Stomach (tissue), 4 donors: ENCODE measurements at regions not wholly inside any gene's neighbourhood (a gene's known extent, or its start where the extent isn't known, plus 50 kb on each side); places are given as distances from the start of the nearest gene placed in this dataset.

ENCODE experiments used
- CTCF ChIP-seq, 7 experiments: fragments of 450-650 bp in 4 of 7; fragments of 200-600 bp in 3 of 7; sonication (generic) in 3 of 7; IDR thresholded peaks; one replicate each; pipeline ENCODE4 v1.5.1; 2016 to 2019; ENCODE audit warnings: antibody characterized with exemption in 7 of 7, control low read depth in 2 of 7, mild to moderate bottlenecking in 1 of 7
- POLR2A ChIP-seq, 4 donors: fragments of 450-650 bp; IDR thresholded peaks; one replicate each; pipeline ENCODE4 v1.6.1; 2016; ENCODE audit warnings: antibody characterized with exemption in 4 of 4, control low read depth in 2 of 4, mild to moderate bottlenecking in 1 of 4, moderate library complexity in 1 of 4
- POLR2AphosphoS5 ChIP-seq, 3 donors: sonication (generic); formaldehyde crosslinking; IDR thresholded peaks; one replicate each; pipeline ENCODE4 v1.6.1; 2016; ENCODE audit warnings: antibody characterized with exemption in 3 of 3

- TF ChIP-seq CTCF (IDR thresholded peaks at IDR 0.05): no peak
- no peak for TF ChIP-seq POLR2AphosphoS5 (IDR thresholded peaks at IDR 0.05)
- no peak for TF ChIP-seq POLR2A (IDR thresholded peaks at IDR 0.05)
These were observed 187.1 kb downstream of the RAP2A start for GRCh38 chr13:97621025-97621424.
